Coronary artery (tissue), 2 donors: ENCODE measurements at regions not wholly inside any gene's neighbourhood (a gene's known extent, or its start where the extent isn't known, plus 50 kb on each side); places are given as distances from the start of the nearest gene placed in this dataset.
"Not testable (repeated sequence)": the region's sequence is repeated elsewhere in the genome, so short reads cannot be mapped to it uniquely, and the experiment has no call there.

ENCODE experiments used
- DNase-seq: peaks from one replicate; pipeline ENCODE4 v3.0.0-alpha.2; 2017; ENCODE audit warnings: low spot score
- H3K27ac ChIP-seq, 2 donors: fragments of 200-600 bp; sonication (generic); one replicate each; pipeline ENCODE4 v1.5.1; 2016 to 2019
- H3K4me3 ChIP-seq: fragments of 200-600 bp; sonication (generic); 2 replicates; pipeline ENCODE4 v1.5.1; 2016; ENCODE audit warnings: mild to moderate bottlenecking, moderate library complexity
- TF ChIP-seq, protein P1 (sequence below): fragments of 200-600 bp; sonication (generic); IDR thresholded peaks from one replicate; pipeline ENCODE4 v1.5.1; 2019; ENCODE audit warnings: antibody characterized with exemption

DNA sequence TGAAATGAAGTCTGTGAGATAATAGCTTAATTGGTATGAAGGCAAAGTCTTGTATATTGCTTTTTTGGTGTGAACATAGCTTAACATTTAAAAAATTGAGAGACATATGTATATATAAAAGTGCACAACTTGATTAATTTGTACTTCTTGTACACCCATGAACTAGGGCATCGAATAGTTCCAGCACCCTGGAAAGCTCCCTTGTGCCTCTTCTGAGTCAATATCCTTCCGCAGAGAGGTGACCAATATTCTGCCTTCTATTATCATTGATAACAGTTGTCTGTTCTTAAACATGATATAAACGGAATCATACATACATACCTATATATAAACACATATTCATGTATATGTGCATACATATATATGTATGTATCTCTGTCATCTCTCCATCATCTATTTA is 185.4 kb downstream of the PHF2 start:
- no peak for DNase-seq
- TF ChIP-seq, protein P1, sequence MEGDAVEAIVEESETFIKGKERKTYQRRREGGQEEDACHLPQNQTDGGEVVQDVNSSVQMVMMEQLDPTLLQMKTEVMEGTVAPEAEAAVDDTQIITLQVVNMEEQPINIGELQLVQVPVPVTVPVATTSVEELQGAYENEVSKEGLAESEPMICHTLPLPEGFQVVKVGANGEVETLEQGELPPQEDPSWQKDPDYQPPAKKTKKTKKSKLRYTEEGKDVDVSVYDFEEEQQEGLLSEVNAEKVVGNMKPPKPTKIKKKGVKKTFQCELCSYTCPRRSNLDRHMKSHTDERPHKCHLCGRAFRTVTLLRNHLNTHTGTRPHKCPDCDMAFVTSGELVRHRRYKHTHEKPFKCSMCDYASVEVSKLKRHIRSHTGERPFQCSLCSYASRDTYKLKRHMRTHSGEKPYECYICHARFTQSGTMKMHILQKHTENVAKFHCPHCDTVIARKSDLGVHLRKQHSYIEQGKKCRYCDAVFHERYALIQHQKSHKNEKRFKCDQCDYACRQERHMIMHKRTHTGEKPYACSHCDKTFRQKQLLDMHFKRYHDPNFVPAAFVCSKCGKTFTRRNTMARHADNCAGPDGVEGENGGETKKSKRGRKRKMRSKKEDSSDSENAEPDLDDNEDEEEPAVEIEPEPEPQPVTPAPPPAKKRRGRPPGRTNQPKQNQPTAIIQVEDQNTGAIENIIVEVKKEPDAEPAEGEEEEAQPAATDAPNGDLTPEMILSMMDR: no peak

DNA sequence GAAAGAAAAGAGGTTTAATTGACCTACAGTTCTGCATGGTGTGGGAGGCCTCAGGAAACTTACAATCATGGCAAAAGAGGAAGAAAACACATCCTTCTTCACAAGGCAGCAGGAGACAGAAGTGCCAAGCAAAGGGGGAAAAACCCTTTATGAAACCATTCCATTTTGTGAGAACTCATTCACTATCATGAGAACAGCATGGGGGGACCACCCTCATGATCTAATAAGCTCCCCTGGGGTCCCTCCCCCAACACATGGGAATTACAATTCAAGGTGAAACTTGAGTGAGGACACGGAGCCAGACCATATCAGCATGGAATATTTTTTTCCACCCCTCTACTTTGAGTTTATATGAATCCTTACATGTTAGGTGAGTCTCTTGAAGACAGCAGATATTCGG is 173.7 kb downstream of the PHF2 start:
- TF ChIP-seq, protein P1: no peak
- H3K4me3 ChIP-seq: no peak overlapping the region
- DNase-seq: no peak
- no peak overlapping the region for H3K27ac ChIP-seq

More for the DNA sequence above, 185.4 kb downstream of the PHF2 start:
- no peak overlapping the region for H3K27ac ChIP-seq
- no peak overlapping the region for H3K4me3 ChIP-seq

GRCh38 chr9:93748827-93749226 is 172.4 kb downstream of the PHF2 start:
- not testable (repeated sequence) for H3K4me3 ChIP-seq, DNase-seq, H3K27ac ChIP-seq

- DNase-seq: no peak
- Histone ChIP-seq H3K4me3 (no peak overlapping the region), H3K27ac (no peak overlapping the region)
- TF ChIP-seq, protein P1: no peak
These were observed 155.6 kb downstream of the PHF2 start for GRCh38 chr9:93731963-93732362.

- no peak overlapping the region for H3K4me3 ChIP-seq
- no peak for DNase-seq
- TF ChIP-seq, protein P1: no peak
- H3K27ac ChIP-seq: no peak overlapping the region
These were observed 154.3 kb downstream of the PHF2 start for GRCh38 chr9:93730648-93731047.

- TF ChIP-seq, protein P1: no peak
- Histone ChIP-seq H3K27ac (no peak overlapping the region), H3K4me3 (no peak overlapping the region)
- no peak for DNase-seq
These were observed 153.8 kb downstream of the PHF2 start for GRCh38 chr9:93730217-93730616.
